Thoracic aorta (tissue), 2 donors: ENCODE measurements at regions not wholly inside any gene's neighbourhood (a gene's known extent, or its start where the extent isn't known, plus 50 kb on each side); places are given as distances from the start of the nearest gene placed in this dataset.

ENCODE experiments used
- ATAC-seq: fragments of 150-250 bp; one replicate; pipeline ENCODE4 v1.8.0; 2017; ENCODE audit warnings: low read depth; ENCODE audit not compliant: insufficient number of reproducible peaks, low FRiP score
- DNase-seq: peaks from one replicate; pipeline ENCODE4 v3.0.0-alpha.2; 2020; ENCODE audit warnings: low spot score
- H3K27ac ChIP-seq, 2 donors: fragments of 200-600 bp; sonication (generic); 1 replicate in 1 of 2; 2 replicates in 1 of 2; pipeline ENCODE4 v1.5.1; 2016; ENCODE audit warnings: mild to moderate bottlenecking in 2 of 2, moderate library complexity in 2 of 2
- H3K27me3 ChIP-seq: fragments of 200-600 bp; sonication (generic); replicated peaks from 2 replicates; pipeline ENCODE4 v1.6.0; 2016; ENCODE audit warnings: mild to moderate bottlenecking; ENCODE audit not compliant: insufficient read depth
- H3K36me3 ChIP-seq: fragments of 200-600 bp; sonication (generic); one replicate; pipeline ENCODE4 v1.5.1; 2016
- H3K4me1 ChIP-seq, 2 donors: fragments of 200-600 bp; sonication (generic); 1 replicate in 1 of 2; 2 replicates in 1 of 2; pipeline versions ENCODE4 v1.5.1 to v1.6.0; 2016; ENCODE audit warnings: low read depth in 2 of 2, mild to moderate bottlenecking in 1 of 2; ENCODE audit not compliant: control insufficient read depth in 1 of 2
- H3K4me3 ChIP-seq: fragments of 200-600 bp; sonication (generic); 2 replicates; pipeline ENCODE4 v1.5.1; 2016; ENCODE audit warnings: mild to moderate bottlenecking
- H3K9me3 ChIP-seq: fragments of 200-600 bp; sonication (generic); 2 replicates; pipeline ENCODE4 v1.5.1; 2016
- TF ChIP-seq, protein P1 (sequence below): fragments of 200-600 bp; sonication (generic); IDR thresholded peaks from one replicate; pipeline ENCODE4 v1.5.1; 2019; ENCODE audit warnings: antibody characterized with exemption

DNA sequence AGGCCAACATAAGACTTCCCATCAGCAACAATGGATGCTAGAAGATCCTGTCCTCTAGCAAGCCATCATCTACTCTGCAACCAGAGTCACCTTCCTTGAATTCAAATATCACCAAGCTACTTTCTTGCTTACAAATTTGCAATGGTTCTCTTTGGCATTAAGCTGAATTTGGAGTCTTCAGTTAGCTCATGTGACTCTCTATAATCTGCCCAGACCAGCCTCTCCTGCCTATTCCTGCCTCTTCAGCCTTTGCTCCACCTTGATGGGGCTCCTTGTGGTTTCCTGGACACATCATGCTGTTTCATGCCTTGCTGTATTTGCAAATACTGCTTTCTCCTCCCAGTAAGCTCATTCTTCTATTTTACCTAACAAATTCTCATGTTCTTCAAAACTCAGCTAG is 82.3 kb downstream of the RASSF10 start:
- Histone ChIP-seq H3K36me3 (no peaks in the 10 kb centered on the region), H3K9me3 (no peaks in the 10 kb centered on the region), H3K27ac (no peak overlapping the region), H3K4me1 (no peaks in the 10 kb centered on the region), H3K27me3 (no peaks in the 10 kb centered on the region), H3K4me3 (no peak overlapping the region)
- no peak for ATAC-seq
- TF ChIP-seq, protein P1, sequence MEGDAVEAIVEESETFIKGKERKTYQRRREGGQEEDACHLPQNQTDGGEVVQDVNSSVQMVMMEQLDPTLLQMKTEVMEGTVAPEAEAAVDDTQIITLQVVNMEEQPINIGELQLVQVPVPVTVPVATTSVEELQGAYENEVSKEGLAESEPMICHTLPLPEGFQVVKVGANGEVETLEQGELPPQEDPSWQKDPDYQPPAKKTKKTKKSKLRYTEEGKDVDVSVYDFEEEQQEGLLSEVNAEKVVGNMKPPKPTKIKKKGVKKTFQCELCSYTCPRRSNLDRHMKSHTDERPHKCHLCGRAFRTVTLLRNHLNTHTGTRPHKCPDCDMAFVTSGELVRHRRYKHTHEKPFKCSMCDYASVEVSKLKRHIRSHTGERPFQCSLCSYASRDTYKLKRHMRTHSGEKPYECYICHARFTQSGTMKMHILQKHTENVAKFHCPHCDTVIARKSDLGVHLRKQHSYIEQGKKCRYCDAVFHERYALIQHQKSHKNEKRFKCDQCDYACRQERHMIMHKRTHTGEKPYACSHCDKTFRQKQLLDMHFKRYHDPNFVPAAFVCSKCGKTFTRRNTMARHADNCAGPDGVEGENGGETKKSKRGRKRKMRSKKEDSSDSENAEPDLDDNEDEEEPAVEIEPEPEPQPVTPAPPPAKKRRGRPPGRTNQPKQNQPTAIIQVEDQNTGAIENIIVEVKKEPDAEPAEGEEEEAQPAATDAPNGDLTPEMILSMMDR = no peak
- DNase-seq = no peak

DNA sequence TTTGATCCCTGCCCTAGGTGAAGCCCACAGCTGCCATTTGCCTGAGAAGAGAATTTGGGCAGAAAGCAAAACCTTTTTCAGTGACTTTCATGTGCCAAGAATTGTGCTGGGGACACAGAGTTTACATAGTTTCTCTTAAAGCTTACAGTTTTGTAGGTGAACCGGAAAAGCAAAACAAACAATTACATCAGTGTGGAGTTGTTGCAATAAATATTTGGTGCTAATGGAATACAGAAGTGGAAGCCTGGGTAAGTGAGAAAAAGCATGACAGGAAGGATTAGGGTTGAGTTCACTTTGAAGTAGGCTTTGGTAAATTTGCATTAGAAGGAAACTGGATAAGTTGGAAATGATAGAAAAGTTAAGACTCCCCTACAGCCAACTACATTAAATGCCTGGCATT is 82.7 kb downstream of the RASSF10 start:
- ATAC-seq (no peak), DNase-seq (no peak)
- no peak overlapping the region for H3K27ac ChIP-seq
- TF ChIP-seq, protein P1 = no peak
- no peaks in the 10 kb centered on the region for H3K4me1 ChIP-seq
- no peaks in the 10 kb centered on the region for H3K36me3 ChIP-seq
- no peak overlapping the region for H3K4me3 ChIP-seq
- H3K9me3 ChIP-seq = no peaks in the 10 kb centered on the region
- H3K27me3 ChIP-seq = no peaks in the 10 kb centered on the region

DNA sequence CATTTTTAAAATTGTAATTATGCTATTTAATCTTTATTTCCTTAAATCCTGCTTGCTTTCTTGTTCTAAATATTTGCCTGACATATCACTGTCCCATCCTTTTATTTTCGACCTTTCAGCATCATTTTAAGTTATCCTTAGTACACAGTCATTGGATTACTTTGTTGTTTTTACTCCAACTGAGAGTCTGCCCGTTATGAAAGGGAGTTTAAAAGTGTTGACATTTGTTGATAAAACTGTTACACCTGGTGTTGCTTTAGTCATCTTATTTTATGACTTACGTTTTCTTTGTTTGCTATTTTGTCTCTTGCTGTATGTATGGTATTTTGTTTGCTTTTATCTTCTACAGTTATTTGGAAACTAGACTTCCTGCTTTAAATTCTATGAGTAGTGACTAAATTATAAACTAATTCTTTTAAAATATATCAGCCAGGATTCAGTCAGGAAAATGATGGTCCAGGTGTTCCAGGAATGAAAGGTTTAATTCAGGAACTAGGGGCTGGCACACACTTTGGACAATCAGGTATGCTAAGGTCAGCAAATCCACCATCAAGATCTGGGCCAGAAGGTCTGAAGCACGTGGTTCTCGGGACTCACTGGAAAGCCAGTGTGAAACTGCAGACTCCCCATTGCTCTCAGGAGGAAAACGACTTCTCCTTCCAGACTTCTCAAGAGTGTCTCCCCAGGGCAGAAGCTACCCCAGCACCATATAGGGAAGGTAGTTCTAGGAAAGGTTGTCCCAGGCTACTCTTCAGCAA is 86.0 kb downstream of the RASSF10 start:
- no peak for DNase-seq
- Histone ChIP-seq H3K27me3 (no peaks in the 10 kb centered on the region), H3K4me1 (no peaks in the 10 kb centered on the region), H3K27ac (no peak overlapping the region), H3K36me3 (no peaks in the 10 kb centered on the region), H3K9me3 (no peaks in the 10 kb centered on the region), H3K4me3 (no peak overlapping the region)
- TF ChIP-seq, protein P1 = no peak
- ATAC-seq = no peak

DNA sequence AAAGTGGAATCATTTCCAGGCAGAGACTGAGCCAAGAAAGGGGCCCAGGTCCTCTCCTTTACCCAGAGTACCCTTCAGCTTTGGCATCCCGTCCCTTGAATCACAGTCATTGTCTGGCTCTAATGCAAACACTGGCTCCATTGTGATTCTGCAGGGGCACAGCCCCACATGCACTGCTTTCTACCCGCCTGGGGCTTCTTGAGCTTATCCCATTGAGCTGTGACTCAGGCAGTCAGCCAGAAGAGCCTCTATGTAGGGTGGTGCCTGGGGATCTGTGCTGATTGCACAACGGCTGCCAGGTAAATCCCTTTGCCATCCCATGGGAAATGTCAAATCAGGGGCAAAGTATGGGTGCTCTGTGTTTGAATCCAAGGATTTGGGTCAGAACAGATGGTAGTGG is 88.9 kb downstream of the RASSF10 start:
- Histone ChIP-seq H3K27me3 (no peaks in the 10 kb centered on the region), H3K36me3 (no peaks in the 10 kb centered on the region), H3K9me3 (no peaks in the 10 kb centered on the region), H3K4me1 (no peaks in the 10 kb centered on the region), H3K27ac (no peak overlapping the region), H3K4me3 (no peak overlapping the region)
- ATAC-seq (no peak), DNase-seq (no peak)
- TF ChIP-seq, protein P1 = no peak

DNA sequence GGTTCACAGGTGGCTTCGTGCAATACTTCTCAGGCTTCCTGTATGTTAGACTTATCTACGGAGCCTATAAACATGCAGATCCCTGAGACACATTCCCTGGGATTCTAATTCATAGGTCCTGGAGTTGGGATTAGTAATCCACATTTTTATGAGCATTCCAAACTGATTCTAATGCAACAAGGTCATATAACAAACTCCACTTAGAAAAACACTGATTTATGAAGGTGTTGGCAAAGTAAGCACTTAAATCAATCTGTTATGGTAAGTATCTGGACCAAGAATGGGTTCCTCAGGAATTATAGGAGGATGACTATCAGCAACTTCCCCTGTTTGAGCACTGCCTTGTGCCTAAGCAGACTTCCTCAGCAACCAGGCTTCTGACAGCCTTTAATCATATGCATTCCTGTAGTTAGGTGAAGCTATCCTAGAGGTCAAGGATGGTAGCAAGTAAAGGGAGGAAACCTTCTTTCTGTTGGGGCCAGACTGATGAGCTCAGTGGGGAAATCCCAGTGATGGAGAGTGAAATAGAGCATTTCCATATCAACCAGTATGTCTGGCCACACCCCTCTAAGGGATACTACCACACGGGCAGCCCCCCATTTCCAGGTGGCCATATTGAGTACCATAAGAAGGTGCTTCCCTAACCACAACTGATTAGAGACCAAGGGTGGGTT is 89.6 kb downstream of the RASSF10 start:
- no peak overlapping the region for H3K27ac ChIP-seq
- TF ChIP-seq, protein P1 = no peak
- ATAC-seq (no peak), DNase-seq (no peak)
- H3K4me3 ChIP-seq = no peak overlapping the region
- no peaks in the 10 kb centered on the region for H3K9me3 ChIP-seq
- no peaks in the 10 kb centered on the region for H3K36me3 ChIP-seq
- H3K27me3 ChIP-seq = no peaks in the 10 kb centered on the region
- H3K4me1 ChIP-seq = no peaks in the 10 kb centered on the region
